ENCODE measurements at regions not wholly inside any gene's neighbourhood (a gene's known extent, or its start where the extent isn't known, plus 50 kb on each side); places are given as distances from the start of the nearest gene placed in this dataset.

- ChIA-PET CTCF (no interaction called here), RAD21 (ENCODE audit: low non-redundant PET in 1 of 2, low total read pairs in 2 of 2, uncharacterized antibody in 2 of 2, unreplicated experiment in 2 of 2) (interaction anchor here (0.6 to 0.7 kb wide), 2 partner anchors 15 to 224 kb away, joined by 3 to 4 read pairs; no protein-coding TSS in a partner anchor), POLR2A (no interaction called here)
- H4K20me1 ChIP-seq (ENCODE audit: insufficient read depth), result no peaks in the 10 kb centered on the region
- DNase-seq (ENCODE audit: low read depth, low spot score) (no peak), ATAC-seq (no peak)
- no peak overlapping the region for H3K4me2 ChIP-seq (ENCODE audit: low read length)
- no peak overlapping the region for H3K27ac ChIP-seq (ENCODE audit: low read depth, low read length)
- peaks cover 84% of the 10 kb centered on the region for H3K79me2 ChIP-seq (ENCODE audit: insufficient read depth, low read length)
- intact Hi-C loops (cut with micrococcal nuclease), result no loop called here
- H3K9ac ChIP-seq (ENCODE audit: low read length), result no peak overlapping the region
- H3K27me3 ChIP-seq (ENCODE audit: insufficient read depth, low read length), result no peaks in the 10 kb centered on the region
- H3K36me3 ChIP-seq (ENCODE audit: control insufficient read depth in 1 of 2, insufficient read depth in 2 of 2, low read length in 2 of 2), result no peaks in the 10 kb centered on the region
- no peak overlapping the region for H2AFZ ChIP-seq (ENCODE audit: low read depth, low read length, poor library complexity, severe bottlenecking)
- H3K4me1 ChIP-seq (ENCODE audit: control insufficient read depth in 1 of 2, insufficient read depth in 2 of 2, low read length in 2 of 2), result peaks cover 0 to 4% of the 10 kb centered on the region in 2 experiments; a peak in 2 of 4 replicates
- H3K9me2 ChIP-seq (ENCODE audit: insufficient read depth), result no peaks in the 10 kb centered on the region
- H3K4me3 ChIP-seq (replicated peaks in 1 of 2; ENCODE audit: low read depth in 1 of 2, low read length in 2 of 2), result no peak overlapping the region
- no peaks in the 10 kb centered on the region for H3K9me3 ChIP-seq (ENCODE audit: control insufficient read depth in 1 of 2, insufficient read depth in 1 of 2, low read depth in 1 of 2, low read length in 2 of 2)
- BruUV-seq (replicated peaks), result no TSS peak
- TF ChIP-seq YY1 (IDR thresholded peaks at IDR 0.05; ENCODE audit: extremely low read depth, insufficient replicate concordance, low read depth, low read length), result no peak
- no peak for TF ChIP-seq CEBPB (IDR thresholded peaks at IDR 0.05; ENCODE audit: low read depth)
- no peak for TF ChIP-seq ZBTB33 (IDR thresholded peaks at IDR 0.05; ENCODE audit: extremely low read depth, insufficient replicate concordance, low read length)
- no peak for TF ChIP-seq POLR2A (IDR thresholded peaks at IDR 0.05; ENCODE audit: borderline replicate concordance, extremely low read depth, insufficient read depth, insufficient read length)
- TF ChIP-seq FOSL1 (IDR thresholded peaks at IDR 0.05; ENCODE audit: low read depth), result no peak
- no peak for TF ChIP-seq JUND (IDR thresholded peaks at IDR 0.05)
- TF ChIP-seq CBX3 (IDR thresholded peaks at IDR 0.05; ENCODE audit: low read depth), result no peak
- no peak for TF ChIP-seq EGR1 (IDR thresholded peaks at IDR 0.05; ENCODE audit: low read depth)
- no peak for TF ChIP-seq ZFX (IDR thresholded peaks at IDR 0.05)
- TF ChIP-seq SIN3A (IDR thresholded peaks at IDR 0.05; ENCODE audit: low read depth), result no peak
- TF ChIP-seq RAD21 (IDR thresholded peaks at IDR 0.05; ENCODE audit: low read depth), result no peak
- no peak for TF ChIP-seq CTCF (IDR thresholded peaks at IDR 0.05 in 2 of 3, conservative IDR thresholded peaks at IDR 0.05 in 1 of 3; ENCODE audit: borderline replicate concordance in 1 of 3, insufficient read depth in 1 of 3, low read depth in 2 of 3, low read length in 2 of 3)
Observed at GRCh38 chr22:49634006-49634772, 193.5 kb downstream of the BRD1 start.
